ENCODE measurements at regions not wholly inside any gene's neighbourhood (a gene's known extent, or its start where the extent isn't known, plus 50 kb on each side); places are given as distances from the start of the nearest gene placed in this dataset.

DNA sequence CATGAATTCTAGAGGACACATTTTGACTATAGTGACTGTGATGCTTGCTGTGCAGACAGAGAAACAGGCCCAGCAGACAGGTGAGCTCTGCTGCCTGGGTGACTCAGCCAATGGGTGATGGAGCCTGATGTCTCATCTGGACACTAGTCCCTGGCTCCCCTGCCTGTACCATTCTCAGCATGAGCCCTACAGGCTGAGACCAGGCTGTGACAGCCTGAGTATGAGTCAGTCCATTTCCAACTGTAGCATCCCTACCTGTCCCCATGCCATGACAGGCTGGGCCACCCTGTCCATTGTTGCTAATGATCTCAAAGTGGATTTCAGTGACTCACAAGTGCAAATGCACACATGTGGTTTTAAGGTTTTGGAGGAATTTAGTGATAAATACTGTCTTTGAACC lies 102.5 kb upstream of the EEF2KMT start:
- TF ChIP-seq POLR2A (IDR thresholded peaks at IDR 0.05): no peak
- no peak for TF ChIP-seq POLR2AphosphoS5 (IDR thresholded peaks at IDR 0.05)
- TF ChIP-seq, protein P1, sequence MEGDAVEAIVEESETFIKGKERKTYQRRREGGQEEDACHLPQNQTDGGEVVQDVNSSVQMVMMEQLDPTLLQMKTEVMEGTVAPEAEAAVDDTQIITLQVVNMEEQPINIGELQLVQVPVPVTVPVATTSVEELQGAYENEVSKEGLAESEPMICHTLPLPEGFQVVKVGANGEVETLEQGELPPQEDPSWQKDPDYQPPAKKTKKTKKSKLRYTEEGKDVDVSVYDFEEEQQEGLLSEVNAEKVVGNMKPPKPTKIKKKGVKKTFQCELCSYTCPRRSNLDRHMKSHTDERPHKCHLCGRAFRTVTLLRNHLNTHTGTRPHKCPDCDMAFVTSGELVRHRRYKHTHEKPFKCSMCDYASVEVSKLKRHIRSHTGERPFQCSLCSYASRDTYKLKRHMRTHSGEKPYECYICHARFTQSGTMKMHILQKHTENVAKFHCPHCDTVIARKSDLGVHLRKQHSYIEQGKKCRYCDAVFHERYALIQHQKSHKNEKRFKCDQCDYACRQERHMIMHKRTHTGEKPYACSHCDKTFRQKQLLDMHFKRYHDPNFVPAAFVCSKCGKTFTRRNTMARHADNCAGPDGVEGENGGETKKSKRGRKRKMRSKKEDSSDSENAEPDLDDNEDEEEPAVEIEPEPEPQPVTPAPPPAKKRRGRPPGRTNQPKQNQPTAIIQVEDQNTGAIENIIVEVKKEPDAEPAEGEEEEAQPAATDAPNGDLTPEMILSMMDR (IDR thresholded peaks at IDR 0.05 in 8 of 11, conservative IDR thresholded peaks at IDR 0.05 in 3 of 11): no peak
